Upper lobe of left lung (tissue), 6 donors: ENCODE measurements at regions not wholly inside any gene's neighbourhood (a gene's known extent, or its start where the extent isn't known, plus 50 kb on each side); places are given as distances from the start of the nearest gene placed in this dataset.
A peak's percentile ranks its signal among the peaks of the same experiment; 100 is the strongest.

Source experiments
- ATAC-seq, 2 donors: fragments of 200-7000 bp; cut with Tn5 transposase; one replicate each; pipeline ENCODE4 v1.9.1; 2022; ENCODE audit warnings: mild to moderate bottlenecking in 2 of 2, moderate library complexity in 2 of 2; ENCODE audit not compliant: low FRiP score in 2 of 2
- DNase-seq, 2 donors: peaks; one replicate each; pipeline ENCODE4 v3.0.0-alpha.2; 2019 to 2020
- H3K27ac ChIP-seq, 4 donors: fragments of 200-600 bp; sonication (generic); one replicate each; pipeline ENCODE4 v1.5.1; 2016 to 2019
- H3K27me3 ChIP-seq, 4 donors: fragments of 200-600 bp; sonication (generic); one replicate each; pipeline ENCODE4 v1.5.1; 2017 to 2019
- H3K36me3 ChIP-seq, 4 donors: fragments of 200-600 bp; sonication (generic); one replicate each; pipeline ENCODE4 v1.5.1; 2016 to 2019
- H3K4me1 ChIP-seq, 4 donors: fragments of 200-600 bp; sonication (generic); one replicate each; pipeline ENCODE4 v1.5.1; 2018 to 2019
- H3K4me3 ChIP-seq, 4 donors: fragments of 200-600 bp; sonication (generic); one replicate each; pipeline ENCODE4 v1.5.1; 2017 to 2019; ENCODE audit warnings: mild to moderate bottlenecking in 2 of 4, moderate library complexity in 1 of 4
- H3K9me3 ChIP-seq, 4 donors: fragments of 200-600 bp; sonication (generic); one replicate each; pipeline ENCODE4 v1.5.1; 2018 to 2019
- CTCF ChIP-seq, 6 experiments: fragments of 450-650 bp in 4 of 6; fragments of 200-600 bp in 2 of 6; sonication (generic) in 2 of 6; IDR thresholded peaks; one replicate each; pipeline ENCODE4 v1.5.1; 2016 to 2019; ENCODE audit warnings: antibody characterized with exemption in 6 of 6
- EP300 ChIP-seq, 4 donors: sonication (generic); formaldehyde crosslinking; IDR thresholded peaks; one replicate each; pipeline ENCODE4 v1.5.1; 2017; ENCODE audit warnings: antibody characterized with exemption in 4 of 4, control low read depth in 2 of 4
- POLR2A ChIP-seq, 4 donors: fragments of 450-650 bp; IDR thresholded peaks; one replicate each; pipeline ENCODE4 v1.5.1; 2016 to 2017; ENCODE audit warnings: antibody characterized with exemption in 4 of 4, mild to moderate bottlenecking in 2 of 4
- POLR2AphosphoS5 ChIP-seq, 2 donors: sonication (generic); formaldehyde crosslinking; IDR thresholded peaks; one replicate each; pipeline ENCODE4 v1.5.1; 2017; ENCODE audit warnings: antibody characterized with exemption in 2 of 2
- WGBS, 2 donors: methylation state at CpG; one replicate each; pipeline ENCODE4 v1.1.5; 2017 to 2018; 5-methylcytosine and 5-hydroxymethylcytosine counted together
- donor health status: DM: no; HTN: no; CAD: no; lungs with moderate emphysema.
- donor health status: DM: no; HTN: yes; CAD: no; lungs with severe emphysema.

- ATAC-seq (no peak), DNase-seq (no peak)
- H3K36me3 ChIP-seq = no peaks in the 10 kb centered on the region
- H3K27me3 ChIP-seq = no peaks in the 10 kb centered on the region
- H3K27ac ChIP-seq = no peak overlapping the region
- WGBS, 2 donors = 83 to 100% methylated on average over 3 of the region's 3 CpGs
- no peak for TF ChIP-seq CTCF (IDR thresholded peaks at IDR 0.05)
- no peak for TF ChIP-seq POLR2A (IDR thresholded peaks at IDR 0.05)
- no peak for TF ChIP-seq POLR2AphosphoS5 (IDR thresholded peaks at IDR 0.05)
- no peak for TF ChIP-seq EP300 (IDR thresholded peaks at IDR 0.05)
- no peak overlapping the region for H3K4me3 ChIP-seq
- H3K9me3 ChIP-seq = no peaks in the 10 kb centered on the region
- H3K4me1 ChIP-seq = no peaks in the 10 kb centered on the region
Measured at GRCh38 chr14:76638841-76639240, 122.4 kb upstream of the VASH1 start.

GRCh38 chr14:76639606-76640229 lies 121.5 kb upstream of the VASH1 start:
- peak in 1 of 2 donors; percentile 56 for ATAC-seq
- H3K36me3 ChIP-seq = no peaks in the 10 kb centered on the region
- no peak overlapping the region for H3K27ac ChIP-seq
- no peaks in the 10 kb centered on the region for H3K27me3 ChIP-seq
- 84 to 90% methylated on average over 5 of the region's 6 CpGs for WGBS, 2 donors
- no peak overlapping the region for H3K4me3 ChIP-seq
- no peak for DNase-seq
- H3K9me3 ChIP-seq = no peaks in the 10 kb centered on the region
- no peak for TF ChIP-seq CTCF (IDR thresholded peaks at IDR 0.05)
- TF ChIP-seq EP300 (IDR thresholded peaks at IDR 0.05) = no peak
- TF ChIP-seq POLR2AphosphoS5 (IDR thresholded peaks at IDR 0.05) = no peak
- no peak for TF ChIP-seq POLR2A (IDR thresholded peaks at IDR 0.05)
- no peaks in the 10 kb centered on the region for H3K4me1 ChIP-seq

GRCh38 chr14:76640923-76641395 lies 120.3 kb upstream of the VASH1 start:
- Histone ChIP-seq H3K36me3 (no peaks in the 10 kb centered on the region), H3K4me1 (no peaks in the 10 kb centered on the region), H3K27me3 (no peaks in the 10 kb centered on the region), H3K9me3 (no peaks in the 10 kb centered on the region), H3K27ac (no peak overlapping the region), H3K4me3 (no peak overlapping the region)
- no peak for TF ChIP-seq EP300 (IDR thresholded peaks at IDR 0.05)
- no peak for TF ChIP-seq CTCF (IDR thresholded peaks at IDR 0.05)
- no peak for TF ChIP-seq POLR2A (IDR thresholded peaks at IDR 0.05)
- no peak for TF ChIP-seq POLR2AphosphoS5 (IDR thresholded peaks at IDR 0.05)
- ATAC-seq (peak in 1 of 2 donors; percentile 76), DNase-seq (no peak)
- WGBS, 2 donors = 63 to 79% methylated on average over 1 of the region's 1 CpG

DNA sequence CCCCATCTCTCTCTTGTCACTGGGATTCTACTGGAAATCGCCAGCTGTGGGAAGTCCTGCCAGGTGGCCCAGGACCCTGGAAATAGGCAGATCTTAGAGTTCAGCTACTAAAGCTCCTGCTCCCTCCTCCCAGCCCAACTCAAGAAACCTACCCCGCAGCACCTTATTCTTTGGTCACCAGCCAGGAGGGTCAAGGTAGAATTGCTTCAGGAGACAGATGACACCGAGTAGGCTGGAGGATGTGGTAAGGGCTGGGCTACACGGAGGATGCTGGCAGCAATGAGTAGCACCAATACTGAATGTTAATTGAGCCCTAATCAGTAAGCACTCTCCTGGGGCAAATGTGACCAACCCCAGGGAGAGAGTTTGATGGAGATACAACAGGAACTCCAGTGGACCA lies 119.7 kb upstream of the VASH1 start:
- Histone ChIP-seq H3K9me3 (no peaks in the 10 kb centered on the region), H3K4me1 (no peaks in the 10 kb centered on the region), H3K27ac (no peak overlapping the region), H3K27me3 (no peaks in the 10 kb centered on the region), H3K4me3 (no peak overlapping the region), H3K36me3 (no peaks in the 10 kb centered on the region)
- DNase-seq (no peak), ATAC-seq (no peak)
- TF ChIP-seq EP300 (IDR thresholded peaks at IDR 0.05) = no peak
- no peak for TF ChIP-seq CTCF (IDR thresholded peaks at IDR 0.05)
- no peak for TF ChIP-seq POLR2AphosphoS5 (IDR thresholded peaks at IDR 0.05)
- no peak for TF ChIP-seq POLR2A (IDR thresholded peaks at IDR 0.05)
- 49 to 62% methylated on average over 4 of the region's 4 CpGs for WGBS, 2 donors

DNA sequence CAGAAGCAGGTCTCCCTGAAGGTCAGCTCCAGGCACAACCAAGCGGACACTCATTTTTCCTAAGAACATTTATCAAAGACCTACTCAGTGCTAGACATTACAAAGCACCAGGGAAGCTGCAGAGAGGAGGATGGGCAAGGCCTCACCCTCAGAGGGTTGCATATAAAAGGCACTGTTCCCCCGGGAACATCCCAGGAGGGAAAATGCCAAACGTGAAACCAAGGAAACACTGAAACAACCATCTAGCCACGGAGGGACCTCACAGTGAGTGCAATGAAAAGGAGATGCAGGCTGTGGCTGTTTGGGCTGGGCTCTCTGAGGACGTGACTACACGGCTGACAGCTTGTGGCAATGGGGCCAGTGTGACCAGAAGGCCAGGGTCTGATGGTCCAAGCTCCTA lies 117.4 kb upstream of the VASH1 start:
- no peaks in the 10 kb centered on the region for H3K9me3 ChIP-seq
- H3K4me1 ChIP-seq = no peaks in the 10 kb centered on the region
- no peaks in the 10 kb centered on the region for H3K27me3 ChIP-seq
- DNase-seq = no peak
- H3K36me3 ChIP-seq = no peaks in the 10 kb centered on the region
- no peak for ATAC-seq
- H3K4me3 ChIP-seq = no peak overlapping the region
- TF ChIP-seq EP300 (IDR thresholded peaks at IDR 0.05) = no peak
- no peak for TF ChIP-seq CTCF (IDR thresholded peaks at IDR 0.05)
- no peak overlapping the region for H3K27ac ChIP-seq
- WGBS, 2 donors = 59 to 68% methylated on average over 6 of the region's 6 CpGs
